Stimulated activated CD4-positive, alpha-beta T cell treated with anti-CD3 and anti-CD28 coated beads, Interleukin-1b, Interleukin-23, amount 100 ng/mL, for 4 hours (primary cell): ENCODE measurements at regions not wholly inside any gene's neighbourhood (a gene's known extent, or its start where the extent isn't known, plus 50 kb on each side); places are given as distances from the start of the nearest gene placed in this dataset.
"Not testable (repeated sequence)": the region's sequence is repeated elsewhere in the genome, so short reads cannot be mapped to it uniquely, and the experiment has no call there.

Experiments
- DNase-seq, 2 donors: peaks; one replicate each; pipeline ENCODE4 v3.0.0-alpha.2; 2020; ENCODE audit warnings: low read depth in 2 of 2

GRCh38 chr3:159366476-159366875 is 564.6 kb downstream of the MFSD1 start:
- no peak for DNase-seq

DNA sequence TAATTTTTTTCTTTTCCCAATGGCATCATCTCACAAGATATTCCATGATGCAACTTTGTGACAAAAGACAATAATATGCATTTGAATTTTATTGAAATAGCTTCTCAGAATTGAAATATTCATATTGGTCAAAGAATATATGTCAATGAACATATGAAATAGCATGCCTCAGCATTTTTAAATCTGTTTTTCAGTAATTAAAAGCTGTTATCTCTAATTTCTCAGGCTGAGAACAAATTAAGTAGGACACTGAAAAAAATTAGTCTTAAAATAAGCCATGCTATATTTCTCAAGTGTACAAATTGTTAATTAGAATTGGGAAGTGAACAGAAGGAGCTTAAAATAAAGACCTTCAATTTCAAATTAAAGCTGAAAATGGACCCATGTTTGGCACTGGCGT is 570.1 kb downstream of the MFSD1 start:
- DNase-seq = no peak

DNA sequence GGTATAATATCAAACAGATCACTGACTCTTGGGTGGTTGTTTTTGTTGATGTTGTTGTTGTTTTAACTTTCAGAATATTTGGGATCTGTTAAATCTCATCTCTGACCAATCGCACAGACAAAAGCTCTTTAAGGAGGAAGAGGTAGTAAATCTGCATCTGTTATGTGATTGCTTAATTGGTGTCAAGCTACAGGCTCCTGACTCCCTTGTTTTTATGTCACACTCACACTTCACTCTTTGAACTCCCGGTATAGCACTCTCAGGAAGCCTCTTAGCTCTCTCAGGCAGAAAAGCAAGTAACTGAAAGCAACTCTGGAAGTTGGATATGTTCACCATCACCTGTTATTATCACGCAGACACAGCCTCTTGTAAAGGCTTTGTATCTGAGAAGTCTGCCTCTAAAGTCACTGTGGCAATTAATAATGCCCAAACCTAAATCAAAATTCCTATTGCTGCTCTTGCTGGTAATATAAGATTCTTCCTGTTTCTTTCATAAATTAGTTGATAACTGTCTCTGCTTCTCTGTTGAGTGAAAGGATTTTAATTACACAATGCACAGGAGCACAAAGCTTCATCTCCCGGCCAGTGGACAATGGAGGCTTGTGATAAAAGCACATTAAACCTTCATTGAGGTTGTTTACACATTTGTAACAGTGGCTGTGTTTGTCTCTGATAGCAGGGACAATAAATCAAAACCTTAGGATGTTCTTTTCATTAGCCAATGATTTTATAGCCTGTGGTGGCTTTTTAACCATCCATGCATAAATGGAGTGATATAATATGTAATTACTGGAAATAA is 576.7 kb downstream of the MFSD1 start:
- no peak for DNase-seq

- no peak for DNase-seq
Measured at GRCh38 chr3:159380891-159381290, 579.0 kb downstream of the MFSD1 start.

GRCh38 chr3:159390656-159391212 is 588.9 kb downstream of the MFSD1 start:
- no peak for DNase-seq

GRCh38 chr3:159397683-159398082 is 591.0 kb upstream of the IL12A start:
- DNase-seq = not testable (repeated sequence)

GRCh38 chr3:159401069-159401468 is 587.6 kb upstream of the IL12A start:
- no peak for DNase-seq

GRCh38 chr3:159409711-159410110 is 578.9 kb upstream of the IL12A start:
- not testable (repeated sequence) for DNase-seq

DNA sequence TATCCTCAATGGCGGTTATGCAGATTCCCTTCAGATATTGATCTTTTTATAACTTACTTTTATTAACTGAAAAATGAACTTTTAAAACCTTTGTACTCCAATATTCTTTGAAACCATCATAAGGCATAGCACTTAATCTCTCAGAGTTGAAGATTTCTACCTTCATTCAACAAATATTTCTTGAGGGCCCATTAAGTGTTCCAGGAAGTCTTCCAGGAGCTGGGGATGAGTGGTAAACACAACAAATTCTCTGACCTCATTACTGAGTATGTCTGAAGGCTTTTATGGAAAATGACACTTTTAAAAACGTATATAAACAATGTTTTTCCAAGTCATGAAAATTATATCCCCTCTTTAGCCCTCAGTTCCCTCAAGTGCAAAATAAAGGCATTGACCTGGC is 575.3 kb upstream of the IL12A start:
- no peak for DNase-seq

DNA sequence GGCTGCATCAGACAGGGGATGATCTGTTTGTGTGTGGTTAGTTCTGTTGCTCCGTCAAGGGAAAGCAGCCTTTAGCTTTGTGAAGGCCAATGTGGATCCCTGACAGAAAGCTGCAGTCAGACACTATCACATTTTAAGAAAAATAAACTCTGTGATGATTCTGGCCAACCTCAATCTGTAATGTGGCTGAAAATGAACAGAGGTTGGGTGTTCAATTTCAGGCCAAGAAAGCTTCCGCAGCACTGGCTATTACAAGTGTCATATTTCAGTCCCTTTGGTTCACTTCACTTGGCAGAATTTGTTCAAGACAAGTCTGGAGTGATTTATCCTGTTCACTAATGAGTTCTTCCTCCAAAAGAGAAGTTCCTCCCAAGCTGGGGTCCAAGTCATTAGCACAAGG is 571.8 kb upstream of the IL12A start:
- no peak for DNase-seq

DNA sequence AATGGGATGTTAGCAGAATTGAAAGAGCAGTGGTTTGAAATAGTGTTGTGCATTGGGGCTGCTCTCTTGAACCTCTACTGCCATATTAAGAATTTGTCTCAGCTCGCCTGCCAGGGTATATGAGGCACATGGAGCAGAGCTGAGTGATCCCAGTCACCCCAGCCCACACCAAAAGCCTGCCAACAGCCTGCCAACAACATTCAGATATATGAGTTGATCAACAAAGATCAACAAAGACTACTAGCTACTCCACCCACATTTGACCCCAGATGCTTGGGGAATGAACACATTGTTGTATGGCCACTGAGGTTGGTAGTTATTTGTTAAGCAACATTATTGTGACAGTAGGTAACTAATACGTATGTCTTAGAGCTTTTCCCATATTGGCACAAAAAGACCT is 570.9 kb upstream of the IL12A start:
- no peak for DNase-seq

GRCh38 chr3:159418571-159419526 is 569.8 kb upstream of the IL12A start:
- DNase-seq = no peak

DNA sequence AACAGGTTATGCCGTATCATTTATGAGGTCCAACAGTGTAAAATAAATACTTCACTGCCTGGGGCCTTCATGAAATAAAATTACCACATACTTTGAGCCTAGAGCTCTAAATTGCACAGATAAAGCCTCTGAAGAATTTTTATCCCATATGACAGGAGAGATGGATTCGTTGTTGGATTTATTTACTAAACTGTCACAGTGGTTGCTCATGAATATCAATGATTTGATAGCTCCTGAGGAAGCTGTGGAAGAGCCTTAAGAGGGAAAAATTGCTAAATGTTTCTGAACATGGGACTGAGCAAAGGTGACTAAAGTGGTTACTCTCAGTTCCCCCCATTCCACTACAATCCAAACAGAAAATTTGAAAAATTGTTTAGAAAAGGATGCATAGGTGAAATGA is 558.9 kb upstream of the IL12A start:
- no peak for DNase-seq

- no peak for DNase-seq
Measured at GRCh38 chr3:159432682-159433340, 555.8 kb upstream of the IL12A start.

DNA sequence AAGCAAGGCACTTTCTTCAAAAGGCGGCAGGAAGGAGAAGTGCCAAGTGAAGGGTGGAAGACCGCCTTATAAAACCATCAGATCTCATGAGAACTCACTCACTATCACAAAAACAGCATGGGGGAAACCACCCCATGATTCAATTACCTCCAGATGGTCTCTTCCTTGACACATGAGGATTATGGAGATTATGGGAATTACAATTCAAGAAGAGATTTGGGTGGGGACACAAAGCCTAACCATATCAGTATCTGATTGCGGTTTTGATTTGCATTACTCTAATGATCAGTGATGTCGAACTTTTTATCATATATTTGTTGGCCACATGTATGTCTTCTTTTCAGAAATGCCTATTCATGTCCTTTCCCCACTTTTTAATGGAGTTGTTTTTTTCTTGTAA is 549.3 kb upstream of the IL12A start:
- DNase-seq = no peak

DNA sequence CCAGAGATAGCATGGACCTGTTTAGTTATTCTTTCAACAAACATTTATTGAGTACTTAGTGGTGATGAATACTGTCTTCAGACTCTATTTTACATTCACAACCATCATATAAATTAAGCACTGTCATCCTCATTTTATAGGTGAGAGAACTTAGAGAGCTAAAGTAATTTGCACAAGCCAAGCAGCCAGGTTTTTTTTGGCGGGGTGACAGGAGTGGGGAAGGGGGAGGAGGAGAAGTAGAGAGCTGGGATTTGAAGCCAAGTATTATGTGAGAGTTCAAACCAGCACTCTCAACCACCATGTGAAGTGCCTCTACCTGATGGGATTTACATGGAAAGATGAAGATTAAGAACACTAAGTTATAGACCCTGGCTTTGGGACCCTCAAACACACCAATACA is 547.4 kb upstream of the IL12A start:
- DNase-seq = no peak

DNA sequence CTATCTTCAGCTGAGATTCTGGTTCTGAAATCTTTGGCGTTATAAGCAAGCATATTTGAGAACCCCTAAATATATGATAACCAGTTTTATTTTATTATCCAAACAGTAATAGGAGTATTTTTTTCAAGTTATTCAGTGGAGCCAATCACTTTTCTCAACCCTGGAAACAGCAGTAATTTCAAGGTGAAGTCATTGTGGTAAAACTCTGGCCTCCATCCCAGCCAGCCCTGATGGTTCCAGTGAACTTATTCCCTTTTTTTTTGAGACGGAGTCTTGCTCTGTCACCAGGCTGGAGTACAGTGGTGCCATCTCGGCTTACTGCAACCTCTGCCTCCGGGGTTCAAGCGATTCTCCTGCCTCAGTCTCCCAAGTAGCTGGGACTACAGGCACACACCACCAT is 545.4 kb upstream of the IL12A start:
- DNase-seq = no peak

GRCh38 chr3:159447841-159448240 is 540.8 kb upstream of the IL12A start:
- DNase-seq = no peak

- DNase-seq = no peak
Measured at GRCh38 chr3:159448902-159449301, 539.7 kb upstream of the IL12A start.

DNA sequence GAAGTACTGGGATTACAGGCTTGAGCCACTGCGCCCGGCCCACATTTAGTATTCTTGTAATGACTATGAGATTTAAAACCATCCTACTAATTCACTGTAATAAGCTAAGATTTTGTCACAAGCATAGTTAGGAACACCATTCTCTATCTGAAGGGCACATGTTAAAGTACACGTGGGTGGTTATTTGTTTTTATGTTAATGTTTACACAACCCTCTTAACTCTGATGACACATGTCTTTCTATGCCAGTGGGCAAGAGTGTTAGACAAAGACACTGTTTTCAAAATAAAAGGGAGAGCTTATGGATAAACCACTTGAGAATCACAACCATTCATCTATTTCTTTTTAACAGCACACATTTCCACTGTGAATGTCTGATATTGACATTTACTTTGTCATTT is 537.6 kb upstream of the IL12A start:
- DNase-seq = no peak

DNA sequence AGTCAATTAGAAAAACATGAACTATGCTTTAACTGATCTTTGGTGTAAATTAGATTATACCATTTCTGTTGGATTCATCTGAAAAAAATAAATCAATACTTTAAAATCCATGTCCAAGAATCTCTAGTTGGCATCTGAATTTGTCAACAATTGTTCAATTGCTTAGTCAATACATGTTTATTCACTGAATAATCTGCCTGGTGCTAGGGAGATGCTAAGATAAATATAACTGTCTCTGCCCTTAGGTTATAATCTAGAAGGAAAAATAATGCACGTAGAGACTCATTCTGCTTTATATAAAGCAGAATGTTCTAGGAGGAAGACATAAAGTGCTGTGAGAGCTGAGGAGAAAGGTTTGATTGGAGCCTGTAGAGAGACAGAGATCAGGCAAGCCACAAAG is 537.2 kb upstream of the IL12A start:
- DNase-seq = no peak

GRCh38 chr3:159453036-159453435 is 535.6 kb upstream of the IL12A start:
- DNase-seq = no peak
